Activated CD4-positive, alpha-beta T cell treated with anti-CD3 and anti-CD28 coated beads, Interleukin-2, amount 50 U/mL, for 48 hours (primary cell): ENCODE measurements at regions not wholly inside any gene's neighbourhood (a gene's known extent, or its start where the extent isn't known, plus 50 kb on each side); places are given as distances from the start of the nearest gene placed in this dataset.
"Not testable (repeated sequence)": the region's sequence is repeated elsewhere in the genome, so short reads cannot be mapped to it uniquely, and the experiment has no call there.

Source experiments
- DNase-seq, 2 experiments: peaks; one replicate each; pipeline ENCODE4 v3.0.0-alpha.2; 2020

DNA sequence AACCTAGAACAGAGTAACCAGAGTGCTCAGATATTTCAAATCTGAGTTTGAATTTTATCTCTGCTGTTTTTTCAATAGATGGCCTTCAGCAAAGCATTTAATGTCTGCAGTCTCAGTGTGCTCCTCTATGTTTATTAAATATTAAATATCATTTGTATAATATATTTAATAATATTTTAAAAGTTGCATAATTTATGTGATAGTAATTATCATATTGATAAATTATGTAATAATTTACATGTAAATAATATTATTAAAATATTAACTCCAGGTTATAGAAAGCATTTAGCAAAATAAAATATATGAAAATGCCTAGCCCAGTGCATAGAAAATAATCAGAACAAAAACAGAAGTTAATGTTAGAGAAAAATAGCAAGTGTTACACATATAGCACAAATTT lies 930.0 kb upstream of the SLC35B3 start:
- no peak for DNase-seq

GRCh38 chr6:9361749-9362148 lies 926.4 kb upstream of the SLC35B3 start:
- no peak for DNase-seq

DNA sequence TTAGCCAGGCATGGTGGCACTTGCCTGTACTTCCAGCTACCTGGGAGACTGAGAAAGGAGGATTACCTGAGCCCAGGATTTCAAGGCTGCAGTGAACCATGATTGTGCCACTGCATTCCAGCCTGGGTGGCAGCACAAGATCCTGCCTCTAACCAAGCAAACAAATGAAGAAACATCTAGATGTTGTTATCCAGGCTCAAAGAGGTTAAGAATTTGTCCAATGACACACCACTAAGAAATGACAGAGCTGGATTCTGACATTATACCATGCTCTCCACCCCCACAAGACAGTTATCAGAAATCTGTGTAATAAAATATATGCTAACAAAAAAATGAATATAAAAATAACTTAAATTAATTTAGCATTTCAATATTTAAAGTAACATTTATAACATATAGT lies 925.5 kb upstream of the SLC35B3 start:
- no peak for DNase-seq

- DNase-seq = no peak
These were observed 912.3 kb upstream of the SLC35B3 start for GRCh38 chr6:9347608-9348007.

GRCh38 chr6:9346923-9347322 lies 911.6 kb upstream of the SLC35B3 start:
- no peak for DNase-seq

- no peak for DNase-seq
These were observed 900.1 kb upstream of the SLC35B3 start for GRCh38 chr6:9335431-9335830.

- DNase-seq = no peak
These were observed 899.6 kb upstream of the SLC35B3 start for GRCh38 chr6:9334979-9335378.

DNA sequence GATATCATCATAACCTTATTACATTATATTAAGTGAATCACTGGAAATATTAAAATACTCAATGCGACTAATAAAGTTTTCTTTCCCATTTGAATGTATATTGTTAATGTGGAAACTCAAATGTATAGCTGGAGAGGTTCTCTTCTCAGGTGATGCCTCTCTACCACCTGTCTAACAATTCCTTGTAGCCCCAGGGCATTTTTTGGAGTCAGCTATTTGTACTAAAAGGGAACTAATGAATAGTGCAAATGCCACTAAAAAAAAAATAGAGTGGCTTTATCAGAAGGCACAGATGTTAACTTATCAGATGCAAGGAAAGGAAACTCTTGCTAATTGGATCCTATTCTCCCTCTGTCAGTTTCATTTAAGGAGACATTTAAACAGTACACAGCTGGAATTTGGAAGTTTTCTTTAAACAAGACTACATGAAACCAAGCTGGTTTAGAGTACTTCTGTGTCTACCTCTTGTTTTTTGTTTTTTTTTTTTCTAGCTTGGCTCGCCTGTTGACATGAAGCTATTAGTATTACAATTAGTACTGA lies 897.0 kb upstream of the SLC35B3 start:
- DNase-seq = no peak

- DNase-seq = no peak
These were observed 881.5 kb upstream of the SLC35B3 start for GRCh38 chr6:9316831-9317230.

GRCh38 chr6:9315966-9316650 lies 880.8 kb upstream of the SLC35B3 start:
- no peak for DNase-seq

GRCh38 chr6:9308284-9308683 lies 872.9 kb upstream of the SLC35B3 start:
- no peak for DNase-seq

- DNase-seq = no peak
These were observed 872.4 kb upstream of the SLC35B3 start for GRCh38 chr6:9307786-9308185.

DNA sequence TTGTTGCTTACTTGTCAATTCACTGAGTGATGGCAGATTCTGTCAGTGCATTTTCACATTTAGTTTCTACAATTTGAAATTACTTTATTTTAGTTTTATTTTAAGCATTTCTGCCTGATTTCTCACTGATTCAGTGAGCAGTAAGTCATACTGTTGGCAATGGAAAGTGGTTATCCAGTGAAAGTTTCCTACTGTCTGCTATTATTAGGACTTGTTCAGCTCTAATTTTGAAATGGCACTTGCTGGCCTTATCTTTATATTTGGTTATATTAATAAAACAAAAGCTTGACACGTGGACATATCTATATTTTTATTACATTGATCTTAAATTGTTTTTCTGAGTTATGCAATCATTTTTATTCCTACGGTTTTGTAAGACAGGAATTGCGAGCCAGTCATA lies 871.8 kb upstream of the SLC35B3 start:
- DNase-seq = no peak

DNA sequence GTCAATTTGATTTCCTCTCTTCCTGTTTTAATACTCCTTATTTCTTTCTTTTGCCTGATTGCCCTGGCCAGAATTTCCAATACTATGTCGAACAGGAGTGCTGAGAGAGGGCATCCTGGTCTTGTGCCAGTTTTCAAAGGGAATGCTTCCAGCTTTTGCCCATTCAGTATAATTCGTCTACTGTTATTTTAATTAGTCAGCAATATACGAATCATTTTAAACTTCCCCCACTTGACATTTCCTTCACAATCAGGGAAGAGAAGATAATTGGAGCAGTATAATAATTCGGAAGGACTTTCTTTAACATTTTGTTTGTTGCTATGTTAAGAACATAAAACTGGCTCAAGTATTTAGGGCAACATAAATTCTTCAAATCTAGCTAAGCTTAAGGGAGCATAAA lies 860.3 kb upstream of the SLC35B3 start:
- DNase-seq = no peak

- no peak for DNase-seq
These were observed 857.6 kb upstream of the SLC35B3 start for GRCh38 chr6:9292975-9293374.

GRCh38 chr6:9290342-9290741 lies 855.0 kb upstream of the SLC35B3 start:
- DNase-seq = not testable (repeated sequence)

DNA sequence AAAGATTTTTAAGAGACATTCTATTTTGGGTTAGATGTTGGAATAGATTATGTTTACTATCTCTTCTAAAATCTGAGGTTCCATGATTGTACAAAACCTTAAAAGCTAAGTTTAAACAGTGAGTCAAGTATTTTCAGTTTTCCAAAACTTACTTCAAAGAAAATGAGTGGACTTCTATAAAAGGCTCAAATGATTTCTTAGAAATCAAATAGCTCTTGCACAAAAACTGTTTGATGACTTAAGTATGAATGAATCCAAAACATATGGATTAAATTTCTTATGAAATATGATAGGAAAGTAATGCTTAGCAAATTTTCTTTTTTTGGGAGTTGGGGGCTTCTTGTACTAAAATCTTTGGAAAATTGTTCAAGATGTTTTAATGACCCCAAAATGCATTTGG lies 837.3 kb upstream of the SLC35B3 start:
- DNase-seq = no peak

- no peak for DNase-seq
These were observed 831.4 kb upstream of the SLC35B3 start for GRCh38 chr6:9266741-9267140.

DNA sequence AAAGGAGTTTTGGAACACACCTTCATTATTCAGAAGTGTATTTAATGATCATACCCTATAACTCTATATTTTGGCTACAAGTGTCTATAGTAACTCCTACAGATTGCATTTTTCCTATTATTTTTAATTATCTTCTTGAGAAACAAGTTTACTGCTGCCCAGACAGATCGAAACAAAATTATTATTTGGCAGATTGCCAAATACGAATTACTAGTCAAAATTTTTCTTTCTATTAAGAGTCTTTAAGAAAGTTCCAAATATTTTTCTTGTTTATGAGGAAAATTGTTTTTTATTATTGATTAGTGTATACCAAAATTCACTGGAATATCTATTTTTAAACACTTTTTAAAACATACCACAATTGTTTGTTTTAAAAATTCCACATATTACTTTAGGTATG lies 821.9 kb upstream of the SLC35B3 start:
- no peak for DNase-seq

DNA sequence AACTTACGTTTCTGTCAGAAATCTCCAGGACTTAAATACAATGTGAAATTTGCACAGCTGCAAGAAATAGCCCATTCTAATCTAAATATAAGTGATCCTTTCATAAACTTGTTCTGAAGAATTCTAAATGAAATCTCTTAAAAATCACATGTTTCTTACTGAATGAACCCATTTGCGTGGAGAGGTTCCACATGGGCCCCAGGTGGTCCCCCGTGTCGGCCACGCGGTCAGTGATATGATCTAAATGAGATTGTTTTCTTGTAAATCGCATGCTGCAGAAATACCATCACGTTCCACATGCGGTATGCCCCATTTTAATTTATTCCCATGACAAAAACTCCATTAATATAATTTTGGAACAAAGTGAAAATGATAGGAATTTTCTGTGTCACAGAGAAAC lies 818.9 kb upstream of the SLC35B3 start:
- no peak for DNase-seq

DNA sequence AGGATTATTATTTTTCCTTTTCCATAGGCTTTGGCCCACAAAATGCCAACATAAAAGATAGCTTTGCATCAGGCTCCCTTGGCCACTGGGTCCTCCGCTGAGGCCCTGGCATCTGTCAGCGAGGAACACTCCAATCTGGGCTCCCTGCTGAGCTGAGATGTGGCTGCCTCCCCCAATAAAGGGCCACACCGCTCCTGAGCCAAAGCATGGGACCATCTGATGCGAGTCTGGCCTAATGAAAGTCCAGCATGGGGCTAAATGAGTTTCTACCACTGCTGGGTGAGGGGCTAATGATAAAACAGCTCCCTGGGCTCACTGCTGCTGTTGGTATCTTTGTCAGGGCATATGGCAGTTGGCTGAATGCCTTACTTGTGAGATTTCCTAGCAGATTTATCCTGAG lies 817.5 kb upstream of the SLC35B3 start:
- no peak for DNase-seq

GRCh38 chr6:9250852-9251251 lies 815.5 kb upstream of the SLC35B3 start:
- DNase-seq = no peak

GRCh38 chr6:9248133-9248532 lies 812.8 kb upstream of the SLC35B3 start:
- no peak for DNase-seq

DNA sequence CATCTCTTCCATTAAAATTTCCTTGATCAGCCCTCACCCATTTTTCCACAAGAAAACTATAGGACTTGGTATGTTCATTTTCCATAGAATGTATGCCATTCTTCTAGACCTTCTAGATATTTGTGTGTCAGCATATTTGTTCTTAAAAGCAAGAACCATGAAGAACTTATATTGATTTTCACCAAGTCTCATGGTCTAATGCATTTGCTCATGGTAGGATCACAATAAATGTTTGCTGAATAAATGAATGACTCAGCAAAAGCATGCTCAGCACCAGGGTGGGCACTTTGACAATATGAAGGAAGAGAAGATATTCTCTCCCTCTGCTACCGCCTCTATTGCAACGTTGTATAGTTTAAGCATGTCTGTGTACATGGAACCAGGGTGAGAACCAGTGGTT lies 805.5 kb upstream of the SLC35B3 start:
- no peak for DNase-seq

- no peak for DNase-seq
These were observed 801.1 kb upstream of the SLC35B3 start for GRCh38 chr6:9236443-9236842.
